HG02759 (cell line): ENCODE measurements at regions not wholly inside any gene's neighbourhood (a gene's known extent, or its start where the extent isn't known, plus 50 kb on each side); places are given as distances from the start of the nearest gene placed in this dataset.

Source experiments
- ATAC-seq: cut with Tn5 transposase; IDR thresholded peaks from one replicate; pipeline ENCODE4 v1.9.1; 2021; ENCODE audit warnings: mild to moderate bottlenecking, moderate library complexity; ENCODE audit not compliant: unreplicated experiment

GRCh38 chr6:144335311-144335861 lies 50.3 kb downstream of the UTRN start:
- peak; percentile 26 for ATAC-seq

- peak; percentile 71 for ATAC-seq
Observed at GRCh38 chr6:144335914-144336313, 50.8 kb downstream of the UTRN start.

GRCh38 chr6:144336900-144337299 lies 51.8 kb downstream of the UTRN start:
- ATAC-seq, result no peak

GRCh38 chr6:144338474-144338873 lies 53.3 kb downstream of the UTRN start:
- ATAC-seq, result no peak

GRCh38 chr6:144338951-144339700 lies 54.0 kb downstream of the UTRN start:
- ATAC-seq, result no peak

- ATAC-seq, result no peak
Observed at GRCh38 chr6:144339859-144340452, 54.8 kb downstream of the UTRN start.

- ATAC-seq, result no peak
Observed at GRCh38 chr6:144340541-144341371, 55.6 kb downstream of the UTRN start.

GRCh38 chr6:144341831-144342527 lies 56.8 kb downstream of the UTRN start:
- ATAC-seq, result peak; percentile 29

GRCh38 chr6:144343701-144344428 lies 58.7 kb downstream of the UTRN start:
- ATAC-seq, result peak; percentile 50

GRCh38 chr6:144344646-144345045 lies 59.5 kb downstream of the UTRN start:
- ATAC-seq, result peak; percentile 37

GRCh38 chr6:144345451-144345850 lies 60.3 kb downstream of the UTRN start:
- ATAC-seq, result no peak

GRCh38 chr6:144346719-144347447 lies 61.7 kb downstream of the UTRN start:
- no peak for ATAC-seq

GRCh38 chr6:144347448-144347759 lies 62.3 kb downstream of the UTRN start:
- no peak for ATAC-seq

- no peak for ATAC-seq
Observed at GRCh38 chr6:144347933-144348332, 62.8 kb downstream of the UTRN start.

GRCh38 chr6:144349690-144350527 lies 64.8 kb downstream of the UTRN start:
- ATAC-seq, result peak; percentile 33

GRCh38 chr6:144350528-144350880 lies 65.4 kb downstream of the UTRN start:
- ATAC-seq, result no peak

- no peak for ATAC-seq
Observed at GRCh38 chr6:144351379-144352127, 66.4 kb downstream of the UTRN start.

- ATAC-seq, result peak; percentile 35
Observed at GRCh38 chr6:144352331-144352730, 67.2 kb downstream of the UTRN start.
